ENCODE measurements at regions not wholly inside any gene's neighbourhood (a gene's known extent, or its start where the extent isn't known, plus 50 kb on each side); places are given as distances from the start of the nearest gene placed in this dataset.

GRCh38 chr13:22505489-22505888, 675.3 kb upstream of the SGCG start:
- Histone ChIP-seq H3K27me3 (ENCODE audit: control insufficient read depth, insufficient read depth, low read length) (no peaks in the 10 kb centered on the region), H3K4me3 (ENCODE audit: low read length) (no peak overlapping the region), H3K36me3 (ENCODE audit: control insufficient read depth, insufficient read depth, low read length) (no peaks in the 10 kb centered on the region), H3K9me3 (replicated peaks; ENCODE audit: control insufficient read depth, low read depth, low read length) (no peaks in the 10 kb centered on the region), H3K4me1 (ENCODE audit: control insufficient read depth, insufficient read depth, low read length) (no peaks in the 10 kb centered on the region), H3K27ac (ENCODE audit: low read length) (no peak overlapping the region)
- DNase-seq, result peak; percentile 71
- no CpG with 5 or more reads among the region's 4 CpGs for WGBS (ENCODE audit: insufficient coverage)

- H3K27ac ChIP-seq (ENCODE audit: low read length), result no peak overlapping the region
- WGBS (ENCODE audit: insufficient coverage), result 42% methylated on average over 6 of the region's 8 CpGs
- H3K36me3 ChIP-seq (ENCODE audit: control insufficient read depth, insufficient read depth, low read length), result no peaks in the 10 kb centered on the region
- DNase-seq, result peak; percentile 62
- H3K27me3 ChIP-seq (ENCODE audit: control insufficient read depth, insufficient read depth, low read length), result no peaks in the 10 kb centered on the region
- H3K4me1 ChIP-seq (ENCODE audit: control insufficient read depth, insufficient read depth, low read length), result no peaks in the 10 kb centered on the region
- H3K9me3 ChIP-seq (replicated peaks; ENCODE audit: control insufficient read depth, low read depth, low read length), result no peaks in the 10 kb centered on the region
- no peak overlapping the region for H3K4me3 ChIP-seq (ENCODE audit: low read length)
These were observed 674.6 kb upstream of the SGCG start for GRCh38 chr13:22506096-22506691.

GRCh38 chr13:22517544-22517943, 663.2 kb upstream of the SGCG start:
- DNase-seq, result no peak
- H3K36me3 ChIP-seq (ENCODE audit: control insufficient read depth, insufficient read depth, low read length), result no peaks in the 10 kb centered on the region
- no peak overlapping the region for H3K4me3 ChIP-seq (ENCODE audit: low read length)
- 100% methylated on average over 1 of the region's 3 CpGs for WGBS (ENCODE audit: insufficient coverage)
- no peak overlapping the region for H3K27ac ChIP-seq (ENCODE audit: low read length)
- H3K27me3 ChIP-seq (ENCODE audit: control insufficient read depth, insufficient read depth, low read length), result no peaks in the 10 kb centered on the region
- no peaks in the 10 kb centered on the region for H3K4me1 ChIP-seq (ENCODE audit: control insufficient read depth, insufficient read depth, low read length)
- no peaks in the 10 kb centered on the region for H3K9me3 ChIP-seq (replicated peaks; ENCODE audit: control insufficient read depth, low read depth, low read length)

GRCh38 chr13:22536851-22537250, 643.9 kb upstream of the SGCG start:
- DNase-seq, result no peak
- Histone ChIP-seq H3K36me3 (ENCODE audit: control insufficient read depth, insufficient read depth, low read length) (no peaks in the 10 kb centered on the region), H3K27ac (ENCODE audit: low read length) (no peak overlapping the region), H3K27me3 (ENCODE audit: control insufficient read depth, insufficient read depth, low read length) (no peaks in the 10 kb centered on the region), H3K4me1 (ENCODE audit: control insufficient read depth, insufficient read depth, low read length) (no peaks in the 10 kb centered on the region), H3K9me3 (replicated peaks; ENCODE audit: control insufficient read depth, low read depth, low read length) (no peaks in the 10 kb centered on the region), H3K4me3 (ENCODE audit: low read length) (no peak overlapping the region)
- no CpG with 5 or more reads among the region's 4 CpGs for WGBS (ENCODE audit: insufficient coverage)

GRCh38 chr13:22538400-22538799, 642.4 kb upstream of the SGCG start:
- Histone ChIP-seq H3K4me3 (ENCODE audit: low read length) (no peak overlapping the region), H3K27ac (ENCODE audit: low read length) (no peak overlapping the region), H3K36me3 (ENCODE audit: control insufficient read depth, insufficient read depth, low read length) (no peaks in the 10 kb centered on the region), H3K4me1 (ENCODE audit: control insufficient read depth, insufficient read depth, low read length) (no peaks in the 10 kb centered on the region), H3K27me3 (ENCODE audit: control insufficient read depth, insufficient read depth, low read length) (no peaks in the 10 kb centered on the region), H3K9me3 (replicated peaks; ENCODE audit: control insufficient read depth, low read depth, low read length) (no peaks in the 10 kb centered on the region)
- no peak for DNase-seq
- no CpG with 5 or more reads among the region's 5 CpGs for WGBS (ENCODE audit: insufficient coverage)

GRCh38 chr13:22549126-22549525, 631.7 kb upstream of the SGCG start:
- H3K27me3 ChIP-seq (ENCODE audit: control insufficient read depth, insufficient read depth, low read length), result no peaks in the 10 kb centered on the region
- WGBS (ENCODE audit: insufficient coverage), result no CpG with 5 or more reads among the region's 2 CpGs
- H3K4me1 ChIP-seq (ENCODE audit: control insufficient read depth, insufficient read depth, low read length), result no peaks in the 10 kb centered on the region
- no peak for DNase-seq
- H3K36me3 ChIP-seq (ENCODE audit: control insufficient read depth, insufficient read depth, low read length), result no peaks in the 10 kb centered on the region
- H3K4me3 ChIP-seq (ENCODE audit: low read length), result no peak overlapping the region
- H3K27ac ChIP-seq (ENCODE audit: low read length), result no peak overlapping the region
- peaks cover 2% of the 10 kb centered on the region for H3K9me3 ChIP-seq (replicated peaks; ENCODE audit: control insufficient read depth, low read depth, low read length)

- DNase-seq, result peak; percentile 17
- Histone ChIP-seq H3K36me3 (ENCODE audit: control insufficient read depth, insufficient read depth, low read length) (no peaks in the 10 kb centered on the region), H3K4me3 (ENCODE audit: low read length) (no peak overlapping the region), H3K27me3 (ENCODE audit: control insufficient read depth, insufficient read depth, low read length) (no peaks in the 10 kb centered on the region), H3K4me1 (ENCODE audit: control insufficient read depth, insufficient read depth, low read length) (no peaks in the 10 kb centered on the region), H3K27ac (ENCODE audit: low read length) (no peak overlapping the region), H3K9me3 (replicated peaks; ENCODE audit: control insufficient read depth, low read depth, low read length) (no peaks in the 10 kb centered on the region)
These were observed 619.2 kb upstream of the SGCG start for GRCh38 chr13:22561581-22561980.

GRCh38 chr13:22562116-22562515, 618.7 kb upstream of the SGCG start:
- DNase-seq, result peak; percentile 48
- H3K27ac ChIP-seq (ENCODE audit: low read length), result no peak overlapping the region
- H3K36me3 ChIP-seq (ENCODE audit: control insufficient read depth, insufficient read depth, low read length), result no peaks in the 10 kb centered on the region
- no peaks in the 10 kb centered on the region for H3K9me3 ChIP-seq (replicated peaks; ENCODE audit: control insufficient read depth, low read depth, low read length)
- H3K4me1 ChIP-seq (ENCODE audit: control insufficient read depth, insufficient read depth, low read length), result no peaks in the 10 kb centered on the region
- no peak overlapping the region for H3K4me3 ChIP-seq (ENCODE audit: low read length)
- H3K27me3 ChIP-seq (ENCODE audit: control insufficient read depth, insufficient read depth, low read length), result no peaks in the 10 kb centered on the region
- no CpG with 5 or more reads among the region's 1 CpG for WGBS (ENCODE audit: insufficient coverage)

- no peaks in the 10 kb centered on the region for H3K36me3 ChIP-seq (ENCODE audit: control insufficient read depth, insufficient read depth, low read length)
- H3K4me3 ChIP-seq (ENCODE audit: low read length), result no peak overlapping the region
- no peaks in the 10 kb centered on the region for H3K4me1 ChIP-seq (ENCODE audit: control insufficient read depth, insufficient read depth, low read length)
- no peak for DNase-seq
- no peaks in the 10 kb centered on the region for H3K9me3 ChIP-seq (replicated peaks; ENCODE audit: control insufficient read depth, low read depth, low read length)
- no peak overlapping the region for H3K27ac ChIP-seq (ENCODE audit: low read length)
- no peaks in the 10 kb centered on the region for H3K27me3 ChIP-seq (ENCODE audit: control insufficient read depth, insufficient read depth, low read length)
These were observed 617.5 kb upstream of the SGCG start for GRCh38 chr13:22563272-22563671.

- H3K27ac ChIP-seq (ENCODE audit: low read length), result no peak overlapping the region
- WGBS (ENCODE audit: insufficient coverage), result no CpG with 5 or more reads among the region's 2 CpGs
- H3K36me3 ChIP-seq (ENCODE audit: control insufficient read depth, insufficient read depth, low read length), result no peaks in the 10 kb centered on the region
- no peak overlapping the region for H3K4me3 ChIP-seq (ENCODE audit: low read length)
- no peaks in the 10 kb centered on the region for H3K27me3 ChIP-seq (ENCODE audit: control insufficient read depth, insufficient read depth, low read length)
- H3K4me1 ChIP-seq (ENCODE audit: control insufficient read depth, insufficient read depth, low read length), result no peaks in the 10 kb centered on the region
- H3K9me3 ChIP-seq (replicated peaks; ENCODE audit: control insufficient read depth, low read depth, low read length), result no peaks in the 10 kb centered on the region
- DNase-seq, result peak; percentile 12
These were observed 611.0 kb upstream of the SGCG start for GRCh38 chr13:22569811-22570210.

GRCh38 chr13:22589880-22590279, 590.9 kb upstream of the SGCG start:
- H3K36me3 ChIP-seq (ENCODE audit: control insufficient read depth, insufficient read depth, low read length), result no peaks in the 10 kb centered on the region
- 78% methylated on average over 3 of the region's 4 CpGs for whole genome bisulfite sequencing (ENCODE audit: insufficient coverage)
- H3K9me3 ChIP-seq (replicated peaks; ENCODE audit: control insufficient read depth, low read depth, low read length), result no peaks in the 10 kb centered on the region
- H3K4me1 ChIP-seq (ENCODE audit: control insufficient read depth, insufficient read depth, low read length), result peaks cover 3% of the 10 kb centered on the region
- DNase-seq, result no peak
- no peaks in the 10 kb centered on the region for H3K27me3 ChIP-seq (ENCODE audit: control insufficient read depth, insufficient read depth, low read length)
- no peak overlapping the region for H3K27ac ChIP-seq (ENCODE audit: low read length)
- no peak overlapping the region for H3K4me3 ChIP-seq (ENCODE audit: low read length)

Data from muscle of leg (tissue), 3 donors.